Activated CD4-positive, alpha-beta T cell treated with anti-CD3 and anti-CD28 coated beads, Interleukin-2, amount 50 U/mL, for 24 hours (primary cell): ENCODE measurements at regions not wholly inside any gene's neighbourhood (a gene's known extent, or its start where the extent isn't known, plus 50 kb on each side); places are given as distances from the start of the nearest gene placed in this dataset.
A peak's percentile ranks its signal among the peaks of the same experiment; 100 is the strongest.

Experiments used
- DNase-seq, 2 donors: peaks; one replicate each; pipeline ENCODE4 v3.0.0-alpha.2; 2020; ENCODE audit warnings: low read depth in 1 of 2, low spot score in 1 of 2

GRCh38 chr7:37504801-37505200 is 56.1 kb upstream of the ELMO1 start:
- no peak for DNase-seq

GRCh38 chr7:37505750-37506353 is 57.2 kb upstream of the ELMO1 start:
- no peak for DNase-seq

- no peak for DNase-seq
These were observed 59.5 kb upstream of the ELMO1 start for GRCh38 chr7:37508118-37508517.

GRCh38 chr7:37510043-37510634 is 61.5 kb upstream of the ELMO1 start:
- DNase-seq: peak in 1 of 2 donors; percentile 10

GRCh38 chr7:37511915-37512314 is 63.3 kb upstream of the ELMO1 start:
- DNase-seq: no peak

GRCh38 chr7:37514497-37514896 is 65.8 kb upstream of the ELMO1 start:
- DNase-seq: no peak

GRCh38 chr7:37516664-37517063 is 68.0 kb upstream of the ELMO1 start:
- no peak for DNase-seq

GRCh38 chr7:37518266-37518665 is 69.6 kb upstream of the ELMO1 start:
- no peak for DNase-seq

GRCh38 chr7:37524056-37524455 is 75.4 kb upstream of the ELMO1 start:
- no peak for DNase-seq

GRCh38 chr7:37524797-37525196 is 76.1 kb upstream of the ELMO1 start:
- DNase-seq: no peak

GRCh38 chr7:37526623-37527022 is 78.0 kb upstream of the ELMO1 start:
- no peak for DNase-seq

GRCh38 chr7:37527109-37527508 is 78.4 kb upstream of the ELMO1 start:
- DNase-seq: no peak

- DNase-seq: no peak
These were observed 82.6 kb upstream of the ELMO1 start for GRCh38 chr7:37531225-37531624.

GRCh38 chr7:37532636-37533035 is 84.0 kb upstream of the ELMO1 start:
- no peak for DNase-seq

GRCh38 chr7:37534893-37535610 is 86.4 kb upstream of the ELMO1 start:
- no peak for DNase-seq

GRCh38 chr7:37535841-37536240 is 87.2 kb upstream of the ELMO1 start:
- DNase-seq: no peak

- DNase-seq: no peak
These were observed 88.0 kb upstream of the ELMO1 start for GRCh38 chr7:37536706-37537105.

GRCh38 chr7:37537439-37537838 is 88.8 kb upstream of the ELMO1 start:
- no peak for DNase-seq

GRCh38 chr7:37538945-37539344 is 90.3 kb upstream of the ELMO1 start:
- no peak for DNase-seq

- no peak for DNase-seq
These were observed 92.3 kb upstream of the ELMO1 start for GRCh38 chr7:37540917-37541316.

GRCh38 chr7:37541810-37542443 is 93.3 kb upstream of the ELMO1 start:
- no peak for DNase-seq
